Adrenal gland (tissue), 5 donors: ENCODE measurements at regions not wholly inside any gene's neighbourhood (a gene's known extent, or its start where the extent isn't known, plus 50 kb on each side); places are given as distances from the start of the nearest gene placed in this dataset.

Experiments
- CTCF ChIP-seq, 6 experiments: fragments of 450-650 bp in 4 of 6; fragments of 200-600 bp in 2 of 6; sonication (generic) in 1 of 6; IDR thresholded peaks; 1 replicate in 5 of 6; 2 replicates in 1 of 6; pipeline versions ENCODE4 v1.5.1 to v1.8.0; 2016 to 2021; ENCODE audit warnings: antibody characterized with exemption in 6 of 6, mild to moderate bottlenecking in 2 of 6, moderate library complexity in 1 of 6
- POLR2A ChIP-seq, 2 donors: fragments of 450-650 bp; IDR thresholded peaks; one replicate each; pipeline ENCODE4 v1.6.1; 2017; ENCODE audit warnings: antibody characterized with exemption in 2 of 2, mild to moderate bottlenecking in 2 of 2, moderate library complexity in 1 of 2
- donor health status: DM: no; HTN: no; CAD: no.

DNA sequence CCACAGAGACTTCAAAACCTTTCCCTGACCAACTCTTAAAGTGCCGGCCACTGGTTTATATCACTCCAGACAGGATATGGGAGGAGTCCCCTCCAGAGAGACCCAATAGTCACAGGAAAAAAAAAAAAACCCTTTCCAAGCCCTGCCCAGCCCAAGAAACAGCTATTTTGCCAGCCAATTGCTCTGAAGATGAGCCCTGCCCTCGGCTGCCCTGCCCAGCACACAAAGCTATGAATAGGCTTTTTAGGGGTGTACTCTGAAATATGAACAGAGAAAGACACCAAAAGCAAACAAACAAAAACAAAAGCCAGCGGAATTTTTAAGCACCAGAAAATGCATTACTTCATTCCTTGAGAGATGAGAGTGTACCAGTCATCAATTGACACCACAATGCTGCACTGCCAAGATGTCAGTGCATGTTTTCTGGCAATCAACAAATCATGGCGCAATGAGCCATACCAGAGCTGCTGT lies 275.1 kb downstream of the C6orf118 start:
- no peak for TF ChIP-seq CTCF (IDR thresholded peaks at IDR 0.05)
- no peak for TF ChIP-seq POLR2A (IDR thresholded peaks at IDR 0.05)
